HG02588 (cell line): ENCODE measurements at regions not wholly inside any gene's neighbourhood (a gene's known extent, or its start where the extent isn't known, plus 50 kb on each side); places are given as distances from the start of the nearest gene placed in this dataset.
A peak's percentile ranks its signal among the peaks of the same experiment; 100 is the strongest.

Experiments used
- ATAC-seq: cut with Tn5 transposase; IDR thresholded peaks from one replicate; pipeline ENCODE4 v1.9.1; 2021; ENCODE audit warnings: mild to moderate bottlenecking, moderate library complexity; ENCODE audit not compliant: unreplicated experiment

GRCh38 chrX:9339603-9340491 is 125.0 kb upstream of the TBL1X start:
- no peak for ATAC-seq

GRCh38 chrX:9340598-9341290 is 124.1 kb upstream of the TBL1X start:
- peak; percentile 50 for ATAC-seq

GRCh38 chrX:9341291-9342201 is 123.3 kb upstream of the TBL1X start:
- peak; percentile 85 for ATAC-seq

GRCh38 chrX:9342561-9343051 is 122.3 kb upstream of the TBL1X start:
- no peak for ATAC-seq

GRCh38 chrX:9343971-9344370 is 120.9 kb upstream of the TBL1X start:
- ATAC-seq, result no peak

- ATAC-seq, result no peak
These were observed 118.9 kb upstream of the TBL1X start for GRCh38 chrX:9345957-9346356.

GRCh38 chrX:9349572-9350494 is 115.0 kb upstream of the TBL1X start:
- no peak for ATAC-seq

GRCh38 chrX:9351126-9351525 is 113.7 kb upstream of the TBL1X start:
- no peak for ATAC-seq

- peak; percentile 68 for ATAC-seq
These were observed 112.6 kb upstream of the TBL1X start for GRCh38 chrX:9352243-9352642.

GRCh38 chrX:9352694-9353411 is 112.0 kb upstream of the TBL1X start:
- ATAC-seq, result peak; percentile 77

GRCh38 chrX:9354918-9355317 is 109.9 kb upstream of the TBL1X start:
- ATAC-seq, result no peak

- no peak for ATAC-seq
These were observed 109.1 kb upstream of the TBL1X start for GRCh38 chrX:9355739-9356138.

GRCh38 chrX:9356846-9357245 is 108.0 kb upstream of the TBL1X start:
- no peak for ATAC-seq

GRCh38 chrX:9357518-9358114 is 107.2 kb upstream of the TBL1X start:
- no peak for ATAC-seq

GRCh38 chrX:9362363-9362928 is 102.4 kb upstream of the TBL1X start:
- no peak for ATAC-seq

GRCh38 chrX:9367421-9367820 is 97.4 kb upstream of the TBL1X start:
- ATAC-seq, result no peak

- no peak for ATAC-seq
These were observed 96.6 kb upstream of the TBL1X start for GRCh38 chrX:9368262-9368661.

GRCh38 chrX:9369802-9370291 is 95.0 kb upstream of the TBL1X start:
- no peak for ATAC-seq
